ENCODE measurements at regions not wholly inside any gene's neighbourhood (a gene's known extent, or its start where the extent isn't known, plus 50 kb on each side); places are given as distances from the start of the nearest gene placed in this dataset.

DNA sequence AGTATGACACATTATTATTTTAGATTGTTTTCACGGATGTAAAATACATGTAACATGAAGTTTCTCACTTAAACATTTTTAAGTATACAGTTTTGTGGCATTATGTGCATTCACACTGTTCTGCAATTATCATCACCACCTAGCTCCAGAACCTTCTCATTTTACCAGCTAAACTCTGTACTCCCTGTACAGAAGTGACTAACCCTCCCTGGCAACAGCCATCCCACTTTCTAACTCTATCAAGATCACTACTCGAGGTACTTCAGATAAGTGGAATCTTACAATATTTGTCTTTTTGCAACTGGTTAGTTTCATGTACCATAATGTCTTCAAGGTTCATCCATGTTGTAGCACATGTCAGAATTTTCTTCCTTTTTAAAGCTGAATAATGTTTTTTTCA lies 116.3 kb upstream of the IGF1R start:
- POLR2A ChIA-PET, result no interaction called here

DNA sequence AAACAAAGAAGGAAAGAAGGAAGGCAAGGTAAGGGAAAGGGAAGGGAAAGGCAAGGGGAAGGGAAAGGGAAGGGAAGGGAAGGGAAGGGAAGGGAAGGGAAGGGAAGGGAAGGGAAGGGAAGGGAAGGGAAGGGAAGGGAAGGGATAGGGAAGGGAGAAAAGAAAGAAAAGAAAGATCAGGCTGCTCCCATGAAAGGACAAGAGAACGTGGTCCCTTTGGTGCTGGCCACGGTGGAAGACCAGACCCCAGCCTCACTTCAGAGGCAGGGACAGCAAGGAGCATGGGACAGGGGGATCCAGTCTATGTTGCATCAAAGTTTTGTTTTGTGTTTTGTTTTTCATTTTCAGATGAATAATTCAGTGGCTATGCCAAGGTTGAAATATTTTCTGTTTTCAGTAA lies 111.4 kb upstream of the IGF1R start:
- no peak for DNase-seq (ENCODE audit: low read depth)
- POLR2A ChIA-PET, result no interaction called here
- Histone ChIP-seq H3K27me3 (ENCODE audit: control insufficient read depth, insufficient read depth, low read length) (peaks cover 3% of the 10 kb centered on the region; the same call in 1 of the 2 replicates), H3K4me3 (ENCODE audit: low read depth, low read length) (no peak overlapping the region), H3K36me3 (ENCODE audit: control insufficient read depth, insufficient read depth, low read length) (no peaks in the 10 kb centered on the region)
- CTCF ChIA-PET, result no interaction called here
- TF ChIP-seq, protein P1, sequence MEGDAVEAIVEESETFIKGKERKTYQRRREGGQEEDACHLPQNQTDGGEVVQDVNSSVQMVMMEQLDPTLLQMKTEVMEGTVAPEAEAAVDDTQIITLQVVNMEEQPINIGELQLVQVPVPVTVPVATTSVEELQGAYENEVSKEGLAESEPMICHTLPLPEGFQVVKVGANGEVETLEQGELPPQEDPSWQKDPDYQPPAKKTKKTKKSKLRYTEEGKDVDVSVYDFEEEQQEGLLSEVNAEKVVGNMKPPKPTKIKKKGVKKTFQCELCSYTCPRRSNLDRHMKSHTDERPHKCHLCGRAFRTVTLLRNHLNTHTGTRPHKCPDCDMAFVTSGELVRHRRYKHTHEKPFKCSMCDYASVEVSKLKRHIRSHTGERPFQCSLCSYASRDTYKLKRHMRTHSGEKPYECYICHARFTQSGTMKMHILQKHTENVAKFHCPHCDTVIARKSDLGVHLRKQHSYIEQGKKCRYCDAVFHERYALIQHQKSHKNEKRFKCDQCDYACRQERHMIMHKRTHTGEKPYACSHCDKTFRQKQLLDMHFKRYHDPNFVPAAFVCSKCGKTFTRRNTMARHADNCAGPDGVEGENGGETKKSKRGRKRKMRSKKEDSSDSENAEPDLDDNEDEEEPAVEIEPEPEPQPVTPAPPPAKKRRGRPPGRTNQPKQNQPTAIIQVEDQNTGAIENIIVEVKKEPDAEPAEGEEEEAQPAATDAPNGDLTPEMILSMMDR (IDR thresholded peaks at IDR 0.05; ENCODE audit: insufficient read depth, low read depth, low read length), result no peak

More for the DNA sequence above, 116.3 kb upstream of the IGF1R start:
- TF ChIP-seq, protein P1 (IDR thresholded peaks at IDR 0.05; ENCODE audit: insufficient read depth, low read depth, low read length), result no peak
- no peak for DNase-seq (ENCODE audit: low read depth)
- Histone ChIP-seq H3K36me3 (ENCODE audit: control insufficient read depth, insufficient read depth, low read length) (no peaks in the 10 kb centered on the region), H3K4me3 (ENCODE audit: low read depth, low read length) (no peak overlapping the region), H3K27me3 (ENCODE audit: control insufficient read depth, insufficient read depth, low read length) (peaks cover 4% of the 10 kb centered on the region; the same call in 1 of the 2 replicates)
- CTCF ChIA-PET, result interaction anchor here (1.6 kb wide), 1 partner anchor 13 kb away, joined by 9 read pairs; no protein-coding TSS in a partner anchor

DNA sequence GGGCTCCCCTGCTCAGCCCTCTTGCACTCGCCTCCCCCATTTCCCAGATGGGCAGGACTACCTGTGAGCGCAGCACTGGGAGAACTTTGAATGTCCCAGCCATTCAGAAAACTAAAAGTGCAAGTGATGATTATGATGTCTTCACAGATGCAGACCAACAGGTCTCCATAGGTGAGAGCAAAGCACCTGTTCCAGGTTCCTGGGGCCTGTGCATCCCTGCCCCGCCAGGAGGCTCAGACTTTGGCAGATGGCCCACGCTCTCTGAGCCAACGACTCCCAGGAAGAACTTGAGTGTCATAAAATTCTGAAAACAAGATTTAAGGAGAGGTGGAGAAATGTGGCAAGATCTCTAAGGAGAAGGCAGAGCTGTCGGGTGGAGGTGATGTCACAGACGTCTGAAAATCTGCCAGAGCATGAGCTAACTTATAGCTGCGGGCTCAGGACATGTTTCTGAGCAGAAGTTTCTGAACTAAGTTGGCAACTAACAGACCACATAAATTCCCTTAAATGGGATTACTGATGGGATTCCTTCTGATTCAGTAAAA lies 110.8 kb upstream of the IGF1R start:
- no peak overlapping the region for H3K4me3 ChIP-seq (ENCODE audit: low read depth, low read length)
- ChIA-PET CTCF (interaction anchor here (1.2 kb wide), 1 partner anchor 18 kb away, joined by 6 read pairs; no protein-coding TSS in a partner anchor), POLR2A (no interaction called here)
- TF ChIP-seq, protein P1 (IDR thresholded peaks at IDR 0.05; ENCODE audit: insufficient read depth, low read depth, low read length), result no peak
- DNase-seq (ENCODE audit: low read depth), result no peak
- no peaks in the 10 kb centered on the region for H3K36me3 ChIP-seq (ENCODE audit: control insufficient read depth, insufficient read depth, low read length)
- peaks cover 5% of the 10 kb centered on the region for H3K27me3 ChIP-seq (ENCODE audit: control insufficient read depth, insufficient read depth, low read length)

DNA sequence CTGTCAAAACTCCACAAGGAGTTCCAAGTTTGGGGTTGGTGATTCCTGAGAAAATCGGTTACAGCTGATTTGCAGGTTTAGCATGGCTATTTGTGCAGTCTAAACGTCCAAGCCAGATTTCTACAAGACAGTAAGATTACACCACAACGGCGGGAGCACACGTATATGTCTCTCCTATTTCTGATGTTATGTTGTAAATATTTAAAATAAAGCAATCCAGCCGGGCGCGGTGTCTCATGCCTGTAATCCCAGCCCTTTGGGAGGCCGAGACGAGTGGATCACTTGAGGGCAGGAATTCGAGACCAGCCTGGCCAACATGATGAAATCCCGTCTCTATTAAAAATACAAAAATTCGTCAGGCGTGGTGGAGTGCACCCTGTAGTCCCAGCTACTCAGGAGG lies 106.8 kb upstream of the IGF1R start:
- ChIA-PET POLR2A (no interaction called here), CTCF (interaction anchor here (0.6 kb wide), 1 partner anchor 14 kb away, joined by 3 read pairs; no protein-coding TSS in a partner anchor)
- TF ChIP-seq, protein P1 (IDR thresholded peaks at IDR 0.05; ENCODE audit: insufficient read depth, low read depth, low read length), result no peak
- no peak for DNase-seq (ENCODE audit: low read depth)
- Histone ChIP-seq H3K4me3 (ENCODE audit: low read depth, low read length) (no peak overlapping the region), H3K27me3 (ENCODE audit: control insufficient read depth, insufficient read depth, low read length) (peaks cover 7% of the 10 kb centered on the region), H3K36me3 (ENCODE audit: control insufficient read depth, insufficient read depth, low read length) (no peaks in the 10 kb centered on the region)

DNA sequence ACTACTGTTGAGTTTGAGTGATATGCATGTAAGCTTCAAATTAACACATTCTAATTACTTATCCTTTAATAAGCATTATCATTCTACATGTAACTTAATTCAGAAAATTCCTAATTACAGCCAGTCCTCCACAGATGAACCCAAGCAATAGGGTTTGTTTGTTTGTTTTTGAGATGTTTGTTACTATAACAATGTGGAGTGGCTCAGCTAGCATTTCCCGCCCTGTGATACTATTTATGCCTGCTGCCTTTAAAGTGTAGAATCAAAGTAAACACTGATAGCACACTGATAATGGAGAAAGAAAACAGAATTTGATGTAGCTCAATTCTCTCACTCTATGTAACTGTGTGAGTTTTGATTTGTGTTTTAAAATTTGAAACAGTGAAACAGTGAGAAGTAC lies 105.1 kb upstream of the IGF1R start:
- ChIA-PET CTCF (no interaction called here), POLR2A (no interaction called here)
- Histone ChIP-seq H3K27me3 (ENCODE audit: control insufficient read depth, insufficient read depth, low read length) (peaks cover 11% of the 10 kb centered on the region), H3K4me3 (ENCODE audit: low read depth, low read length) (no peak overlapping the region), H3K36me3 (ENCODE audit: control insufficient read depth, insufficient read depth, low read length) (no peaks in the 10 kb centered on the region)
- no peak for DNase-seq (ENCODE audit: low read depth)
- TF ChIP-seq, protein P1 (IDR thresholded peaks at IDR 0.05; ENCODE audit: insufficient read depth, low read depth, low read length), result no peak
